Activated CD4-positive, alpha-beta memory T cell treated with anti-CD3 and anti-CD28 coated beads, Interleukin-2, amount 10 ng/mL, durations not matched to agents 7 days and 5 days (primary cell): ENCODE measurements at regions not wholly inside any gene's neighbourhood (a gene's known extent, or its start where the extent isn't known, plus 50 kb on each side); places are given as distances from the start of the nearest gene placed in this dataset.

Experiments
- CTCF ChIA-PET: fragments of 350-600 bp; sonication (Branson Sonifier 250); formaldehyde crosslinking; loops from one replicate; lab custom pipeline; 2021; ENCODE audit warnings: antibody characterized with exemption, inconsistent platforms; lab: Charles Lee
- POLR2A ChIA-PET: fragments of 350-600 bp; sonication (Branson Sonifier 250); formaldehyde crosslinking; loops from one replicate; lab custom pipeline; 2021; ENCODE audit warnings: antibody characterized with exemption; lab: Charles Lee
- DNase-seq: peaks from one replicate; pipeline ENCODE4 v3.0.0-alpha.2; 2020
- H3K27ac Mint-ChIP-seq: one replicate; pipeline ENCODE4 v1.8.0; 2021; ENCODE audit warnings: mild to moderate bottlenecking, mixed read lengths
- H3K27me3 Mint-ChIP-seq: one replicate; pipeline ENCODE4 v1.8.0; 2021; ENCODE audit warnings: mixed read lengths
- H3K36me3 Mint-ChIP-seq: one replicate; pipeline ENCODE4 v1.8.0; 2021; ENCODE audit warnings: low read depth, mixed read lengths
- H3K4me1 Mint-ChIP-seq: one replicate; pipeline ENCODE4 v1.8.0; 2021; ENCODE audit warnings: mixed read lengths
- H3K4me3 Mint-ChIP-seq: one replicate; pipeline ENCODE4 v1.8.0; 2021; ENCODE audit warnings: mild to moderate bottlenecking, mixed read lengths
- H3K9me3 Mint-ChIP-seq: one replicate; pipeline ENCODE4 v1.8.0; 2021; ENCODE audit warnings: mixed read lengths

DNA sequence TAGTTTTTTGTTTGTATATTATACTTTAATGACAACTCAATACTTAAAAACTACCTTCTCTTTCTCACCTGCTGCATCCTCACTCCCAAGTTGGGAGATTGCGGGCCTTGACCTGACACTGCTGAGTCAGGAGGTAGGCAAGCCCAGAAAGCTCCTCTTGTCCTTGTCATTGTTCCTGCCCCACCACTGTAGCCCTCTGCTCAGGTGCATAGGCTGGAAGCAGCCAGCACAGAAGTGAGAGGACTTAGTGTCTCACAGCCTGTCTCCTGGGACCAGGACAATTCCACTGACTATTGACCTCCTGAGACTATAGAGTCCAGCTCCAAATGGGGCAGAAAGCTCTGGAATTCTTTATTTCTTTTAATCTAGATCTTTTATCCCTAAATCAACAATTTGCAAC is 123.5 kb upstream of the NDP start:
- ChIA-PET POLR2A (no interaction called here), CTCF (no interaction called here)
- no peaks in the 10 kb centered on the region for H3K9me3 Mint-ChIP-seq
- no peaks in the 10 kb centered on the region for H3K4me1 Mint-ChIP-seq
- no peak overlapping the region for H3K27ac Mint-ChIP-seq
- no peak for DNase-seq
- H3K36me3 Mint-ChIP-seq: no peaks in the 10 kb centered on the region
- H3K27me3 Mint-ChIP-seq: no peaks in the 10 kb centered on the region
- no peak overlapping the region for H3K4me3 Mint-ChIP-seq

DNA sequence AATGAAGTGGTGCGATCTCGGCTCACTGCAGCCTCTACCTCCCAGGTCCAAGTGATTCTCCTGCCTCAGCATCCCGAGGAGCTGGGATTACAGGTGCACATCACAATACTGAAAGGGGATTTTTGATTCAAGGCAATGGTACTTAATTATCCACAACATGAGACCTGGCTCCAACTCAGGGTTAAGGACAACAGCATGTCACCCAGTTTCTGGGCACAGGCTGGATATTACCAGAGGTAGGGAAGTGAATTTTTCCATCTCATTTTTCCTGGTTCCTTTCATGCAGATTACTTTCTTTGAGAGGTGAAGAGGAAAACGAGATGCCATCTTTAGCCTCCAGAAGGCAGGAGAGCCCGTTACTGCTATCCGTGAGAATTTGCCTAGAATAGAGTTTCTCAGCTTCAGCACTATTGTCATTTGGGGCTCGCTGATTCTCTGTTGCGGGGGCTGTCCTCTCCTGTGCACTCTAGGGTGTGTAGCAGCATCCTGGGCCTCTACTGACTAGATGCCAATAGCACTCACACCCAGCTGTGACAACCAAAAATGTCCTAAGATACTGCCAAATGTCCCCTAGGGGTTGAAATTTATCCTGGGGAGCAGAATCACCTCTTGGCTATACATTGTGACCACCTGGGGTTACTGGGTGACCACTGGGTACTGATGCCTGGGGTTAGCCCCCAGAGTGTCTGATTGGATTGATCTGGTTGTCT is 121.8 kb upstream of the NDP start:
- no peaks in the 10 kb centered on the region for H3K27me3 Mint-ChIP-seq

DNA sequence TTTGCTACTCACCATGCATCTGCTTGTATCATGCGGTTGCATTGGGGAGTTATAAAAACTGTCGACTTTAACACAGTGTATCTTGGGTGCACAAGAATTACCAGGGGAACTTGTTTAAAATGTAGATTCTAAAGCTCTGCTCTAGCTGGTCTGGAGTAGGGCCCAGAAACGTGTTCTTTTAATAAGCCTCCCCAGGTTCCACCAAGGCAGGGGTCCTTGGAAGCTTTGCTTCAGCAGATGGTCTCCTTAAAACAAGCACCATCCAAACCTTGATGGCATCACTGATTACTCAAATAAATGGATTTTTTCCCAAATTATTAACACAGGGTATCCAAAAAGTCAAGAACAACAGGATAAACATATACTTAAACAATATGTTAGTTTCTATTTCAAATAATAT is 120.2 kb upstream of the NDP start:
- CTCF ChIA-PET: no interaction called here
- POLR2A ChIA-PET: no interaction called here
- H3K27me3 Mint-ChIP-seq: no peaks in the 10 kb centered on the region
- no peaks in the 10 kb centered on the region for H3K36me3 Mint-ChIP-seq
- H3K4me3 Mint-ChIP-seq: no peak overlapping the region
- no peaks in the 10 kb centered on the region for H3K9me3 Mint-ChIP-seq
- DNase-seq: no peak
- H3K4me1 Mint-ChIP-seq: no peaks in the 10 kb centered on the region
- no peak overlapping the region for H3K27ac Mint-ChIP-seq

More for the DNA sequence above, 121.8 kb upstream of the NDP start:
- CTCF ChIA-PET: no interaction called here
- no peaks in the 10 kb centered on the region for H3K4me1 Mint-ChIP-seq
- no peak for DNase-seq
- POLR2A ChIA-PET: no interaction called here
- H3K4me3 Mint-ChIP-seq: no peak overlapping the region
- no peak overlapping the region for H3K27ac Mint-ChIP-seq
- H3K36me3 Mint-ChIP-seq: no peaks in the 10 kb centered on the region
- H3K9me3 Mint-ChIP-seq: no peaks in the 10 kb centered on the region

- Mint-ChIP-seq H3K9me3 (no peaks in the 10 kb centered on the region), H3K4me3 (no peak overlapping the region), H3K27me3 (no peaks in the 10 kb centered on the region), H3K36me3 (no peaks in the 10 kb centered on the region), H3K4me1 (no peaks in the 10 kb centered on the region), H3K27ac (no peak overlapping the region)
- ChIA-PET POLR2A (no interaction called here), CTCF (no interaction called here)
- DNase-seq: no peak
Measured at GRCh38 chrX:44092778-44093177, 119.6 kb upstream of the NDP start.

GRCh38 chrX:44088510-44089144 is 115.4 kb upstream of the NDP start:
- DNase-seq: no peak
- Mint-ChIP-seq H3K27ac (no peak overlapping the region), H3K27me3 (no peaks in the 10 kb centered on the region), H3K4me1 (no peaks in the 10 kb centered on the region), H3K4me3 (no peak overlapping the region), H3K36me3 (no peaks in the 10 kb centered on the region), H3K9me3 (no peaks in the 10 kb centered on the region)
- ChIA-PET CTCF (no interaction called here), POLR2A (no interaction called here)

- Mint-ChIP-seq H3K9me3 (no peaks in the 10 kb centered on the region), H3K36me3 (no peaks in the 10 kb centered on the region), H3K4me3 (no peak overlapping the region), H3K4me1 (no peaks in the 10 kb centered on the region), H3K27me3 (no peaks in the 10 kb centered on the region), H3K27ac (no peak overlapping the region)
- DNase-seq: no peak
- ChIA-PET CTCF (interaction anchor here (1.4 kb wide), 1 partner anchor 159 kb away, joined by 3 read pairs; no protein-coding TSS in a partner anchor), POLR2A (no interaction called here)
Measured at GRCh38 chrX:44085209-44085608, 112.0 kb upstream of the NDP start.

GRCh38 chrX:44082829-44083228 is 109.6 kb upstream of the NDP start:
- no peaks in the 10 kb centered on the region for H3K9me3 Mint-ChIP-seq
- no peak overlapping the region for H3K4me3 Mint-ChIP-seq
- no peaks in the 10 kb centered on the region for H3K27me3 Mint-ChIP-seq
- no peak for DNase-seq
- no peak overlapping the region for H3K27ac Mint-ChIP-seq
- no peaks in the 10 kb centered on the region for H3K4me1 Mint-ChIP-seq
- CTCF ChIA-PET: no interaction called here
- no peaks in the 10 kb centered on the region for H3K36me3 Mint-ChIP-seq
- POLR2A ChIA-PET: no interaction called here

- no peak for DNase-seq
- POLR2A ChIA-PET: no interaction called here
- CTCF ChIA-PET: no interaction called here
- Mint-ChIP-seq H3K27ac (no peak overlapping the region), H3K27me3 (peaks cover 2% of the 10 kb centered on the region), H3K9me3 (no peaks in the 10 kb centered on the region), H3K4me1 (no peaks in the 10 kb centered on the region), H3K36me3 (no peaks in the 10 kb centered on the region), H3K4me3 (no peak overlapping the region)
Measured at GRCh38 chrX:44080083-44080482, 106.9 kb upstream of the NDP start.

- no peaks in the 10 kb centered on the region for H3K36me3 Mint-ChIP-seq
- ChIA-PET POLR2A (no interaction called here), CTCF (no interaction called here)
- peaks cover 2% of the 10 kb centered on the region for H3K27me3 Mint-ChIP-seq
- H3K4me3 Mint-ChIP-seq: no peak overlapping the region
- no peaks in the 10 kb centered on the region for H3K9me3 Mint-ChIP-seq
- no peaks in the 10 kb centered on the region for H3K4me1 Mint-ChIP-seq
- DNase-seq: no peak
- H3K27ac Mint-ChIP-seq: no peak overlapping the region
Measured at GRCh38 chrX:44072631-44073030, 99.4 kb upstream of the NDP start.

DNA sequence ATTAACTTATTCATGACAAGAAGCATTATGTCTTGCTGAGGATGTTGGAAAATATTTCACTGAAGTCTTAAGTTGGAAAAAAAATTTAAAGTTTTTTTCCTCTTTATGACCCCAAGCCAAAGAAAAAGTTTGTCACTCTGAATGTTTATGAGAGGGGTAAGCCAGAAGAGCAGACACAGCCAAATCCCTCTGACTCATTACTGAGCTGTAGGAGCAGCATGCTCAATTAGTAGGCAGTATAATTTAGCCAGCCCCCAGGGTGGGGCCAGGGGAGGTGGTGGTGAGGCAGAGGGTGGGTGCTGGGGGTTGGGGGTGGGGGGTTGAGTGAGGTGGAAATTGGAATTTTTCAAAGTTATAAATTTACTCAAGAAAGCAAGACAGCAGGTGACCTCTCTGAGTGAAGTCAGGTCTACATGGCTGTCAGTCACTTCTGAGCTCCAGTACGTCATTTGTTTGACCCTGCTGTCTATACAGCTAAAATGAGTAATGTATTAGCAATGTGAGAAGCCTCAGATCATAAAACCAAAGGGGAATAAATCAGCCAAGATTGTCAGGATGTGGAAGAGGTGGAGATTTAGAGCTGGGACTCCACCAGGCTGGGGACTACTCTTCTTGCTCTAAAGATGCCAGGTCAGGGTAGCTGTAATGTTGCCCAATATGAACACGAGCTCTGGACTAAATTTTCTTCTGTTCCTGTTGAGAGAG is 98.8 kb upstream of the NDP start:
- H3K36me3 Mint-ChIP-seq: no peaks in the 10 kb centered on the region
- ChIA-PET CTCF (no interaction called here), POLR2A (no interaction called here)
- H3K27me3 Mint-ChIP-seq: no peaks in the 10 kb centered on the region
- H3K27ac Mint-ChIP-seq: no peak overlapping the region
- no peak for DNase-seq
- H3K9me3 Mint-ChIP-seq: no peaks in the 10 kb centered on the region
- H3K4me1 Mint-ChIP-seq: no peaks in the 10 kb centered on the region
- no peak overlapping the region for H3K4me3 Mint-ChIP-seq

GRCh38 chrX:44071070-44071645 is 98.0 kb upstream of the NDP start:
- POLR2A ChIA-PET: no interaction called here
- no peak overlapping the region for H3K27ac Mint-ChIP-seq
- CTCF ChIA-PET: no interaction called here
- no peaks in the 10 kb centered on the region for H3K36me3 Mint-ChIP-seq
- H3K27me3 Mint-ChIP-seq: no peaks in the 10 kb centered on the region
- no peak for DNase-seq
- H3K4me3 Mint-ChIP-seq: no peak overlapping the region
- no peaks in the 10 kb centered on the region for H3K4me1 Mint-ChIP-seq
- no peaks in the 10 kb centered on the region for H3K9me3 Mint-ChIP-seq

- Mint-ChIP-seq H3K27ac (no peak overlapping the region), H3K4me3 (no peak overlapping the region), H3K27me3 (no peaks in the 10 kb centered on the region), H3K36me3 (no peaks in the 10 kb centered on the region), H3K4me1 (no peaks in the 10 kb centered on the region), H3K9me3 (no peaks in the 10 kb centered on the region)
- no peak for DNase-seq
- ChIA-PET POLR2A (no interaction called here), CTCF (no interaction called here)
Measured at GRCh38 chrX:44068043-44068442, 94.9 kb upstream of the NDP start.

- Mint-ChIP-seq H3K4me3 (no peak overlapping the region), H3K9me3 (no peaks in the 10 kb centered on the region), H3K27ac (no peak overlapping the region), H3K27me3 (no peaks in the 10 kb centered on the region), H3K4me1 (no peaks in the 10 kb centered on the region), H3K36me3 (no peaks in the 10 kb centered on the region)
- CTCF ChIA-PET: no interaction called here
- POLR2A ChIA-PET: no interaction called here
- no peak for DNase-seq
Measured at GRCh38 chrX:44063606-44064005, 90.4 kb upstream of the NDP start.
